ENCODE measurements at regions not wholly inside any gene's neighbourhood (a gene's known extent, or its start where the extent isn't known, plus 50 kb on each side); places are given as distances from the start of the nearest gene placed in this dataset.

DNA sequence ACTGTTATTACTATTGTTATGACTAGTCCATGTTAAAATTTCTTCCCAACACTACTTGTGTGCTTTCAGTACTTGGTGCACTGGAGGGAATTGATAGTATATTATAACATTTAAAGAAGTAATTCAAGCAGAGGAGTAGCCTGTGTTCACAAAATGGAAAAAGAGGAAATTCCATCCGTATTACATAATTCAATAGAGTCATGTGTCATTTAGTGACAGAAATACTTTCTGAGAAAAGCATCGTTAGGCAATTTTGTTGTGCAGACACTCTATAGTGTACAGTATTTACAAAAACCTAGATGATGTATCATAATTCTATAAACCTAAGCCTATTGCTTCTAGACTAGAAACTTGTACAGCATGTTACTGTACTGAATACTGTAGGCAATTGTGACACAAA is 78.3 kb upstream of the PCSK5 start:
- TF ChIP-seq, protein P1, sequence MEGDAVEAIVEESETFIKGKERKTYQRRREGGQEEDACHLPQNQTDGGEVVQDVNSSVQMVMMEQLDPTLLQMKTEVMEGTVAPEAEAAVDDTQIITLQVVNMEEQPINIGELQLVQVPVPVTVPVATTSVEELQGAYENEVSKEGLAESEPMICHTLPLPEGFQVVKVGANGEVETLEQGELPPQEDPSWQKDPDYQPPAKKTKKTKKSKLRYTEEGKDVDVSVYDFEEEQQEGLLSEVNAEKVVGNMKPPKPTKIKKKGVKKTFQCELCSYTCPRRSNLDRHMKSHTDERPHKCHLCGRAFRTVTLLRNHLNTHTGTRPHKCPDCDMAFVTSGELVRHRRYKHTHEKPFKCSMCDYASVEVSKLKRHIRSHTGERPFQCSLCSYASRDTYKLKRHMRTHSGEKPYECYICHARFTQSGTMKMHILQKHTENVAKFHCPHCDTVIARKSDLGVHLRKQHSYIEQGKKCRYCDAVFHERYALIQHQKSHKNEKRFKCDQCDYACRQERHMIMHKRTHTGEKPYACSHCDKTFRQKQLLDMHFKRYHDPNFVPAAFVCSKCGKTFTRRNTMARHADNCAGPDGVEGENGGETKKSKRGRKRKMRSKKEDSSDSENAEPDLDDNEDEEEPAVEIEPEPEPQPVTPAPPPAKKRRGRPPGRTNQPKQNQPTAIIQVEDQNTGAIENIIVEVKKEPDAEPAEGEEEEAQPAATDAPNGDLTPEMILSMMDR (IDR thresholded peaks at IDR 0.05 in 2 of 3, conservative IDR thresholded peaks at IDR 0.05 in 1 of 3; ENCODE audit: borderline replicate concordance in 1 of 3, insufficient read depth in 1 of 3, low read depth in 2 of 3, low read length in 2 of 3): no peak
- no peak for TF ChIP-seq ZNF274 (IDR thresholded peaks at IDR 0.05; ENCODE audit: low read depth, low read length)
- TF ChIP-seq EZH2 (IDR thresholded peaks at IDR 0.05): no peak
- TF ChIP-seq FOSL1 (IDR thresholded peaks at IDR 0.05; ENCODE audit: low read depth): no peak
- no peak for TF ChIP-seq SRF (IDR thresholded peaks at IDR 0.05; ENCODE audit: low read depth)
- no peak for TF ChIP-seq POLR2A (IDR thresholded peaks at IDR 0.05; ENCODE audit: borderline replicate concordance, extremely low read depth, insufficient read depth, insufficient read length)
- no peak for TF ChIP-seq JUND (IDR thresholded peaks at IDR 0.05)
- no peak for TF ChIP-seq SP1 (IDR thresholded peaks at IDR 0.05; ENCODE audit: low read depth)
- no peak for TF ChIP-seq POLR2AphosphoS5 (IDR thresholded peaks at IDR 0.05; ENCODE audit: low read depth, low read length)
- no peak for TF ChIP-seq ZBTB33 (IDR thresholded peaks at IDR 0.05; ENCODE audit: extremely low read depth, insufficient replicate concordance, low read length)
- no peak for TF ChIP-seq ZFX (IDR thresholded peaks at IDR 0.05)
- no peak for TF ChIP-seq CEBPB (IDR thresholded peaks at IDR 0.05; ENCODE audit: low read depth)
- TF ChIP-seq, protein P2, sequence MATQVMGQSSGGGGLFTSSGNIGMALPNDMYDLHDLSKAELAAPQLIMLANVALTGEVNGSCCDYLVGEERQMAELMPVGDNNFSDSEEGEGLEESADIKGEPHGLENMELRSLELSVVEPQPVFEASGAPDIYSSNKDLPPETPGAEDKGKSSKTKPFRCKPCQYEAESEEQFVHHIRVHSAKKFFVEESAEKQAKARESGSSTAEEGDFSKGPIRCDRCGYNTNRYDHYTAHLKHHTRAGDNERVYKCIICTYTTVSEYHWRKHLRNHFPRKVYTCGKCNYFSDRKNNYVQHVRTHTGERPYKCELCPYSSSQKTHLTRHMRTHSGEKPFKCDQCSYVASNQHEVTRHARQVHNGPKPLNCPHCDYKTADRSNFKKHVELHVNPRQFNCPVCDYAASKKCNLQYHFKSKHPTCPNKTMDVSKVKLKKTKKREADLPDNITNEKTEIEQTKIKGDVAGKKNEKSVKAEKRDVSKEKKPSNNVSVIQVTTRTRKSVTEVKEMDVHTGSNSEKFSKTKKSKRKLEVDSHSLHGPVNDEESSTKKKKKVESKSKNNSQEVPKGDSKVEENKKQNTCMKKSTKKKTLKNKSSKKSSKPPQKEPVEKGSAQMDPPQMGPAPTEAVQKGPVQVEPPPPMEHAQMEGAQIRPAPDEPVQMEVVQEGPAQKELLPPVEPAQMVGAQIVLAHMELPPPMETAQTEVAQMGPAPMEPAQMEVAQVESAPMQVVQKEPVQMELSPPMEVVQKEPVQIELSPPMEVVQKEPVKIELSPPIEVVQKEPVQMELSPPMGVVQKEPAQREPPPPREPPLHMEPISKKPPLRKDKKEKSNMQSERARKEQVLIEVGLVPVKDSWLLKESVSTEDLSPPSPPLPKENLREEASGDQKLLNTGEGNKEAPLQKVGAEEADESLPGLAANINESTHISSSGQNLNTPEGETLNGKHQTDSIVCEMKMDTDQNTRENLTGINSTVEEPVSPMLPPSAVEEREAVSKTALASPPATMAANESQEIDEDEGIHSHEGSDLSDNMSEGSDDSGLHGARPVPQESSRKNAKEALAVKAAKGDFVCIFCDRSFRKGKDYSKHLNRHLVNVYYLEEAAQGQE (IDR thresholded peaks at IDR 0.05; ENCODE audit: low read depth): no peak
